Stimulated activated CD4-positive, alpha-beta T cell treated with anti-CD3 and anti-CD28 coated beads, Interleukin-1b, Interleukin-23, amount 100 ng/mL, for 24 hours (primary cell): ENCODE measurements at regions not wholly inside any gene's neighbourhood (a gene's known extent, or its start where the extent isn't known, plus 50 kb on each side); places are given as distances from the start of the nearest gene placed in this dataset.
A peak's percentile ranks its signal among the peaks of the same experiment; 100 is the strongest.

Experiments
- DNase-seq, 4 experiments: peaks; one replicate each; pipeline ENCODE4 v3.0.0-alpha.2; 2020; ENCODE audit warnings: low read depth in 4 of 4, low spot score in 1 of 4

- DNase-seq: no peak
Observed at GRCh38 chr6:165877773-165878172, 214.7 kb upstream of the PDE10A start.

- no peak for DNase-seq
Observed at GRCh38 chr6:165877192-165877591, 214.2 kb upstream of the PDE10A start.

DNA sequence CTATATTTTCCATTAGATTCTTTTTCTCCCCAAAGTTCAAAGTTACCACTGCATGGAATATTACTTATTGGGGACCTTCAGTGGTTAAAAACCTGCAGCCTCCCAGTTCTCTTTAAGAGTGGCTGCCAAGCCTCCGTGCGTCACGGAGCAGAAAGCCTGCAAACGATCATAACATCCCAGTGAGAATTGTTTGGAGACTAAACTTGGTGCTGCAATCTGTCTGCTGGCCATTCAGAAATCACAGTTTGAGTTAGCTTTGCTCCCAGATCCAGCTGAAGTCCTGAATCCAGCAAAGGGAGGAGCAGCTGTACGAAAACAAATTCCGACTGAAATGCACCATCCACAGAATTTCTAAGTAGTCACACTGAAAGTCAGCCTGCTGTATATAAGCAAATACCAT lies 213.5 kb upstream of the PDE10A start:
- no peak for DNase-seq

GRCh38 chr6:165875946-165876345 lies 212.9 kb upstream of the PDE10A start:
- no peak for DNase-seq

DNA sequence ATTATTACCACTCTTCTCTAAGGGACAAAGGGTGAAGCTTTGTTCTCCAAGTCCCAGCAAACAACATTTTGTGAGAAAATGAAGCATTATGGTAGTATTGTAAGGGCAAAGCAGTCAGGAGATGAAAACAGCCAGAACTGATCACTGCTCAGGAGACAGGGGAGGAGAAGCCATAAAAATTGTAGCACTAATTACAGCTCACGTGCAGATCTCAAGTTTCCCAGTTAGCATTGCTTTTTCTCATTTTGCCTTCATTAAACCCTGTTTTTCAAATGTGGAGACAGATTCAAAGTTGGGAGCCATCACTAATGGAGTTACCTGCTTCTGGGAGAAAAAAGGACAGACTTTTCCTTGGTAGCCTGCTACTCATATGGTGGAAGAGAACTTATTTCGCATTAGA lies 210.9 kb upstream of the PDE10A start:
- no peak for DNase-seq

DNA sequence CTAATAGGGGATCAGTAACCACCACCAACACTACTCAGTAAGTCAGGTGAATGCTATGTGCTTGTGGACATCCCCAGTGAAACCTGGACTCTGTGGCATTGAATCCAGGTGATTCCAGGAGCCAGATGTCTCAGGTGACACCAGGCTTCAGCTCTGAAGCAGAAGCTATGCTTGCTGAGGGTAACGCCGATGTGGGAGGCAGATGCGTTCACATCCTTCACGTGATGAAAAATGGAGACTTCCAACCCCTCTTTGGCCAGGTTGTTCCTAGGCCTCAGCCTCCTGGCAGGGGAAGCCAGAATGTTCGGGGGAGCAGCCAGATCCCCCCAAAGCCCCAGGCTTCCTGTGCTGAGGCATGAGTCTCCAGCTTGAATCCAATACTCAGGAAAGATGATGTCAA lies 209.8 kb upstream of the PDE10A start:
- no peak for DNase-seq

GRCh38 chr6:165872311-165872710 lies 209.3 kb upstream of the PDE10A start:
- DNase-seq: no peak

GRCh38 chr6:165871571-165871970 lies 208.5 kb upstream of the PDE10A start:
- no peak for DNase-seq

GRCh38 chr6:165869526-165869925 lies 206.5 kb upstream of the PDE10A start:
- DNase-seq: no peak

DNA sequence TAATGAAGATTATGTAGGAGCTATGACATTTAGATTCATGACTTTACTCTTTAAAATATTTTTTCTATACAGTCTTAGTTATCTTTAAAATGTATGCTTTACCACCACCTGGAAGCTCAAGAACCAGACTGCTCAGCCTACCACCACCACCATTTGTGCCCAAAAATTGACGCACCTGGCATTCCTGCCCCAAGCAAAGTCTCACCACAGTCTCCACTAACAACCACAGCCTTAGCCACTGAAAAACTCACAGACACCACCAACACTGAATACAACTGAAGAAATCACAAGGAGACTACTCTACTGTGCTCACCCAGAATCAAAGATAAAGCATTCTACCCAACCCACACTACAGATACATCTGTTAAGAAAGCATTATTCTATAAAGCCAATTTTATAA lies 201.9 kb upstream of the PDE10A start:
- no peak for DNase-seq

DNA sequence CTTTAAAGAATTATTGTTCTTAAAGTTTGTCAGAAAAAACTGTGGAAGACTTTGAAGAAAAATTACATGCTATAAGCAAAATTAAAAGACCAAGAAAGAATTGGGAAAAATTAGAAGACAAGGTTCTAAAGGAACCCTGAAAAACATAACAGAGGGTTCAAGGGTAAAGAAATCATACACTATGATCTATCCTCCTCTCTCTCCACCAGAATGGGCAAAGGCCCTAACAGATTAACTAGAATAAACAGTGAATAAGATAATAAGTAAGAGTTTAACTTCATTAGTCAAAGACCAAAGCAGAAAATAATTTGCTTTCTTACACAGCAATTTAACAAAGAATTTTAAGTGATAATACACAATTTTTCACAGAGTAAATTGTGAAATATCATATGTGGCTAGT lies 201.2 kb upstream of the PDE10A start:
- DNase-seq: no peak

- DNase-seq: no peak
Observed at GRCh38 chr6:165863801-165864200, 200.8 kb upstream of the PDE10A start.

DNA sequence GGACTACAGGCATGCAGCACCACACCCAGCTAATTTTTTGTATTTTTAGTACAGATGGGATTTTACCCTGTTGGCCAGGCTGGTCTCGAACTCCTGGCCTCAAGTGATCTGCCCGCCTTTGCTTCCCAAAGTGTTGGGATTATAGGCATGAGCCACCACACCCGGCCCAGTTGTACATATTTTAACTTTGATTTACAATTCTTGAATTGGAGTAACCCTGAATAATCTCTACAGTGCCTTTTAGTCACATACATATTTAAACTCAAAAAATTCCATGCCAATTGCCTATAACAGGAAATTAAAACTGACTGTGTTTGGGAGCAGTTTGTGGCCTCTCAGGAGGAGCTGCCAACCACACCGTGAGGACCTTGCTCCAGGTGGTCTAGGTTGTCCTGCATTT lies 199.8 kb upstream of the PDE10A start:
- no peak for DNase-seq

GRCh38 chr6:165861226-165861625 lies 198.2 kb upstream of the PDE10A start:
- no peak for DNase-seq

DNA sequence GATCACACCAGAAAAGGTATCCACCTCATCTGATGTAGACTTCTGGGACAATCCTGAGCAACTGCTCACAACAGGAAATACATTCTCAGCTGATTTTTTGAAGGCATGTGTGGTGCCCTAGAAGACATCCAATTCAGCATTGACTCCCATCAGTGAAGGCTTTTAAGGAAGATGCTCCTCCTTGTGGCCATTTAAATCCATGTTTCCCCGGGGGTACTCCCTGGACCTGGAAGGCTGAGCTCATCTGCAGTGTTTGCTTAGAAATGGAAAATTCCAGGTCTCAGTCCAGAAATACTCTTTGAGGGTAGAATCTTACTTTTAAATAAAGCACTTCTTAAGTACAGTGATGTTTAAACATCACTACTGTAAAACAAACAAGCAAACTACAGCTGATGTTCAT lies 195.5 kb upstream of the PDE10A start:
- no peak for DNase-seq

DNA sequence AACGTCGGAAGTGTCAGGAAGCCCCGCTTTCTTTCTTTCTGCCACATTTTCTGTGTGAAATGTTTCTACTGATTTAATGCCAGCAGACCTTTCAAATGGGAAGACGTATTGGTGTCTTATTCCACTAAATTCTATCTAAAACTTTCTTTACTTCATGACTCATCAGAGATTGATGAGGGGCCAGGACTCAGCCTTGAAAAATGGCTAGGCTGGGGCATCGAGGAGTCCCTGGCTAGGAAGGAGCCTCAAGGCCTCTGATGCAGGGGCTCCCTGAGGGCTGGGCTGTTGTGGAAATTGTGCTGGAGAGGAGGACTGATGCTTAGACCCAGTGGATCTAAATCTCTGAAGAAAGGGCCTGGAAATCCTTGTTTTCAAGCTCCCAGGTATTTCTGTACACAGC lies 192.8 kb upstream of the PDE10A start:
- no peak for DNase-seq

DNA sequence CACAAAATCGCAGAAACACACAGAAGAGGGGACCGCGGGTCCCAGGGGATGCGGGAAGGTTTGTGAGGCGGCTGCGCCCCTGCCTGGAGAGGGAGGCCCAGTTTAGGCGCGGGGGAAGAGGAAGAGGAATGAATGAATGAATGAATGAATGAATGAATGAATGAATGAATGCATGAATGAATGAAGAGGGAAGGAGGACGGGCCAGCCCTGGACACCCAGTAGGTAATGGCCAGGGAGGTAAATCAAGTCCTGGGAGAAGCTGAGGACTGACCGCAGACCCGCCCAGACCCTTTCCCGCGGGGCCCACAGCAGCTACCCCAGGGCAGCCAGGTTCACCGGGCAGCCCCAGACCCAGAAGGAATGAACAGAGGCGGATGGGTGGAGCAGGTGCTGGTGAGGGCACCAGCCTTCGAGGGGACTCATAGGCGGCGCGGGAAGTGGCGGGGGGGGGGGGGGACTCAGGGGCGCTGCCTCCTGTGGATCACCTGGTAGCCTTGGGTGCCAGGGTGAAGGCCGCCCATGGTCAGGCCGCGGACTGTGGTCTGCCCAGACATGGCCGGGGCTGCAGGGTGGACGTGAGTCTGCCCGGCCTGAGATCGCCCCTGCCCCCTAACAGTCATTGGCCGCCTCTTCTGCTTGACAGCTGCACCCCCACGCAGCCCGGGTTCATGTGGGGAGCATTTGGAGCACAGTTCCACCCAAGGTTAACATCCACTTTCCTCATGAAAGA lies 192.0 kb upstream of the PDE10A start:
- DNase-seq: no peak

DNA sequence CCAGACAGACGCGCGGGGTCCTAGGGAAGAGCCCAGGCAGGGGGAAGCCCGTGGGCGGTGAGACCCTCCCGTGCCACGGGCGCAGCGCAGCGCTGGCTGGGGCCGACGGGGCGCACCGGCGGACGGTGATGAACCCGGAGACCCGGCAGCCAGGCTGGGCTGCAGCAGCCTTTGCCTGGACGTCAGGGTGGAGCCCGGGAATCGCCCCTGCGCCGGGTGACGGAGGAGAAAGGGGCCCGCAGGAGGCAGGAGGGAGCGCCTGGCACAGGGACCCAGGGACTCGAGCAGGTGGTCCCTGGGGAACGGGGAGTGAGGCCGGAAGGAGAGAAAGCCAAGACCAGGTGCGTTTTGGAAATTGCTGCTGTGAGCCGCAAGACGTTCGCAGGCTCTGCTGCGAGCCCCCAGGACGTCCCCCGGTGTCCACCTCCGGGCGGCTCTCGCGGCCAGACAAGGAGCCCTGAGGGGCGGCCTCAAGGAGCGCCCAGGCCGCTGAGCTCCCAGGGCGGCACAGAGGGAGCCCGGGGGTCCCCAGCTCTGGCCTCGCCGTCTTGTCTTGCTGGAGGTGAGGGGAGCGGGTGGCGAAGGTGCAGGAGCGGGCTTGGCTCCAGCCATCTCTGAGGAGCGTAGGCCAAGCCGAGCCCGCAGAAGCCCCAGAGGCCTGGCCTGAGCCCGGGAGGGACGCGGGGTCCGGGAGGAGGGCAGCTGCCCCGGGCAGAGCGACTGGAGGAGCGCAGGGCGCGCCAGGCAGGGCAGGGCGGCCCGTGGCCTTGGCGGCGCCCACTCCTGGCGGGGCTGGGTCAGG lies 191.2 kb upstream of the PDE10A start:
- DNase-seq: no peak

DNA sequence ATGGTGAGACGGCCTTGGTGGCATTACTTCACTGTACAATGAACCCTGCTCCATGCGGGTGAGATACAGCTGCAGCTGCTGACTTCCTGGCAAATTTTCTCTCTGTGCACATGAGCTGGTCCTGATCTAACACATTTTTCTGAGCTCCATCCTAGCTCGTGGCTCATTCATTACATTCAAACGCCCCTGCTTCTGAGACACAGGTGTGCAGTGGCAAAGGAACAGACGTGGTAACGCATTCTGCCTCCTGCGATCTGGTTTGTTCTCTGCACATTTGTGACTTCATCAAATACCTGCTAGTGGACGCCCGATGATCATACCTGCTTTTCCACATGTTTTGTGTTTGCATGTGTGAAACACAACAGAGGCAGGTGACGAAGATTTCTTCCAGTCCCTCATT lies 189.6 kb upstream of the PDE10A start:
- DNase-seq: no peak

GRCh38 chr6:165850434-165851019 lies 187.5 kb upstream of the PDE10A start:
- peak; percentile 10 to 49 (median 38) for DNase-seq

DNA sequence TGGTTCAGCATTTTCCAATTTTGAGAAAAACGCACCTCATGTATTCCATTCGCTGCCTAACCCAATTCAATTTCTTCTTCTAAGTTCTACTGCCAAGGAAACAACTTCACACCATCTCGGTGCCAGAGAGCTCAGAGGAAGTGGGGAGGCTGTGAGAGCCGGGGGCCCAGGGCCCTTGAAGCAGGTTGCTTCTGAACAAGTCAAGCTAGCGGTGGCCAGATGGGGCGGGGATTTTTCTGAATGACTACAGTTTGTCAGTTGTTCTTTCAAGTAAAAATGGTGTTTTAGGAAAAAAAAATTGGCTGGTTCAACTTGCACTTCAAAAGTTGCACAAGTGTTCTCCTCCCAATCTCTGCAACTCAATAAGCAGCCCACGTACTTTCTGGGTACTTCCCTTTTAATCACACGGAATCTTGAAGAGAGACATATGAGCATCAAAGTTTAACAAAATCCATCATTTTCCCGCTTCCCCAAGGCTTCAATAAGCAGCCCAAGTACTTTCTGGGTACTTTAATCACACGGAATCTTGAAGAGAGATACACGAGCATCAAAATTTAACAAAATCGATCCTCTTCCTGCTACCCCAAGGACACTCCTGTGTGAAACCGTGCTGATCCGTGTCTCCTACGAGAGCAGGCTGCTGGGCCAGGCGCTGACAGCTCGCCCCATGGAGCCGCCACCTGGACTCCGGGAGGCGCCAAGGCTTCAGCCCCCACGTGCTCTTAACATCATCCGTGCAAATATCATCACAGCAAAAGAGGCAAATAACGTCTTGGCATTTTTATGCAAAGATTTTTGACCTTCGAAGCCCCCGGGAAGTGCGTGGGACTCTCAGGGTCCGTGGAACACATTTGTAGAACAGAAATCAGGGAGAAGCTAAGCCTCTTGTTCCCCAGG lies 186.7 kb upstream of the PDE10A start:
- no peak for DNase-seq
